ENCODE measurements at regions not wholly inside any gene's neighbourhood (a gene's known extent, or its start where the extent isn't known, plus 50 kb on each side); places are given as distances from the start of the nearest gene placed in this dataset.
A peak's percentile ranks its signal among the peaks of the same experiment; 100 is the strongest.

- Mint-ChIP-seq H3K36me3 (no peaks in the 10 kb centered on the region), H3K4me1 (peaks cover 2% of the 10 kb centered on the region), H3K9me3 (peaks cover 0 to 3% (median 0%) of the 10 kb centered on the region in 7 donors), H3K27ac (no peak overlapping the region), H3K27me3 (ENCODE audit: low read depth in 3 of 3) (no peaks in the 10 kb centered on the region), H3K4me3 (no peak overlapping the region)
- Histone ChIP-seq H3K9ac (ENCODE audit: insufficient read depth, low read length, poor library complexity, severe bottlenecking) (no peak overlapping the region), H3K79me2 (ENCODE audit: insufficient read depth, low read length) (no peaks in the 10 kb centered on the region), H3K27me3 (ENCODE audit: control insufficient read depth in 2 of 2, insufficient read depth in 2 of 2, low read length in 2 of 2) (no peaks in the 10 kb centered on the region), H2AFZ (ENCODE audit: insufficient read depth, low read depth, low read length, poor library complexity, severe bottlenecking) (no peak overlapping the region), H4K20me1 (ENCODE audit: insufficient read depth, low read length) (no peaks in the 10 kb centered on the region), H3K36me3 (replicated peaks in 1 of 2; ENCODE audit: control insufficient read depth in 1 of 2, insufficient read depth in 2 of 2, low read length in 2 of 2) (no peaks in the 10 kb centered on the region), H3K9me3 (replicated peaks in 1 of 2; ENCODE audit: control insufficient read depth in 1 of 2, insufficient read depth in 1 of 2, low read length in 2 of 2) (no peaks in the 10 kb centered on the region), H3K4me1 (ENCODE audit: control insufficient read depth in 1 of 2, insufficient read depth in 2 of 2, low read length in 2 of 2) (no peaks in the 10 kb centered on the region), H3K27ac (ENCODE audit: low read depth in 1 of 2, low read length in 2 of 2) (no peak overlapping the region), H3K4me3 (replicated peaks in 1 of 3; ENCODE audit: low read depth in 2 of 3, low read length in 3 of 3) (no peak overlapping the region), H3K4me2 (replicated peaks; ENCODE audit: extremely low read depth, low read length, poor library complexity, severe bottlenecking) (no peak overlapping the region)
- TF ChIP-seq CTCF (IDR thresholded peaks at IDR 0.05), result no peak
- DNase-seq, result peak; percentile 19 to 41 (median 21)
- no CpG with 5 or more reads among the region's 1 CpG for WGBS (ENCODE audit: insufficient coverage)
- intact Hi-C loops (cut with micrococcal nuclease), result no loop called here
Observed at GRCh38 chr5:18761801-18762200, 1127.5 kb downstream of the TAF11L14 start.

DNA sequence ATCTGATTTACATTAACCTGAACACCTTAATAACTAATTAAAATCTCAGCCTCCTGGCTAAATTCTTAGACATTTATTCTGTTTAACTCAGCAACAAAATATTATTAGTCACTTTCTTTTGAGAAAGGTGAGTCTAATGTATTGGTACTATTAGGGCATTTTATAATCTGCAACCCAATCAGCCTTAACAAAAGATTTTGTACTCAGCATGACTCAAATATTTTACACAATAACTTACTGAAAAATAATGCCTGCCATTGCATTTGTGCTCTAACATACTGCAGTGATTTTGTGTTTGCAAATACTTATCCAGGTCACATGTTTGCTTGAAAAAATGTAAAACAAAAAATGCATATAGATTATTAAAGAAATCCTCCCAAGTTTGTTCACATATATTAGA is 1129.9 kb downstream of the TAF11L14 start:
- no peaks in the 10 kb centered on the region for H4K20me1 ChIP-seq (ENCODE audit: insufficient read depth, low read length)
- Mint-ChIP-seq H3K9me3 (peaks cover 0 to 3% (median 0%) of the 10 kb centered on the region in 7 donors), H3K27me3 (ENCODE audit: low read depth in 3 of 3) (no peaks in the 10 kb centered on the region), H3K36me3 (no peaks in the 10 kb centered on the region), H3K4me1 (peaks cover 2% of the 10 kb centered on the region), H3K27ac (no peak overlapping the region), H3K4me3 (no peak overlapping the region)
- H3K79me2 ChIP-seq (ENCODE audit: insufficient read depth, low read length), result no peaks in the 10 kb centered on the region
- intact Hi-C loops (cut with micrococcal nuclease), result no loop called here
- no peak overlapping the region for H2AFZ ChIP-seq (ENCODE audit: insufficient read depth, low read depth, low read length, poor library complexity, severe bottlenecking)
- no peak overlapping the region for H3K4me3 ChIP-seq (replicated peaks in 1 of 3; ENCODE audit: low read depth in 2 of 3, low read length in 3 of 3)
- H3K27ac ChIP-seq (ENCODE audit: low read depth in 1 of 2, low read length in 2 of 2), result no peak overlapping the region
- DNase-seq, result no peak
- H3K9me3 ChIP-seq (replicated peaks in 1 of 2; ENCODE audit: control insufficient read depth in 1 of 2, insufficient read depth in 1 of 2, low read length in 2 of 2), result no peaks in the 10 kb centered on the region
- no peak overlapping the region for H3K4me2 ChIP-seq (replicated peaks; ENCODE audit: extremely low read depth, low read length, poor library complexity, severe bottlenecking)
- no peak overlapping the region for H3K9ac ChIP-seq (ENCODE audit: insufficient read depth, low read length, poor library complexity, severe bottlenecking)
- H3K4me1 ChIP-seq (ENCODE audit: control insufficient read depth in 1 of 2, insufficient read depth in 2 of 2, low read length in 2 of 2), result no peaks in the 10 kb centered on the region
- no peaks in the 10 kb centered on the region for H3K36me3 ChIP-seq (replicated peaks in 1 of 2; ENCODE audit: control insufficient read depth in 1 of 2, insufficient read depth in 2 of 2, low read length in 2 of 2)
- TF ChIP-seq CTCF (IDR thresholded peaks at IDR 0.05), result no peak
- no peaks in the 10 kb centered on the region for H3K27me3 ChIP-seq (ENCODE audit: control insufficient read depth in 2 of 2, insufficient read depth in 2 of 2, low read length in 2 of 2)

Data from CD14-positive monocyte (primary cell).